Natural killer cell treated with Interleukin-12 subunit alpha and Interleukin-12 subunit beta and Interleukin-15 and Interleukin-18, amount 100 ng/mL, for 72 hours (primary cell): ENCODE measurements at regions not wholly inside any gene's neighbourhood (a gene's known extent, or its start where the extent isn't known, plus 50 kb on each side); places are given as distances from the start of the nearest gene placed in this dataset.

Source experiments
- ATAC-seq, 2 donors: fragments of 150-1000 bp; cut with Tn5 transposase in 1 of 2; sonication (Bioruptor Pico), chemical (Tn5 transposase) in 1 of 2; 2 replicates each; pipeline ENCODE4 v1.10.0; 2021
- DNase-seq: peaks from one replicate; pipeline ENCODE4 v3.0.0; 2022; ENCODE audit warnings: low spot score
- H3K27ac Mint-ChIP-seq, 2 donors: 1 replicate in 1 of 2; 2 replicates in 1 of 2; pipeline ENCODE4 v1.8.0; 2022; ENCODE audit warnings: mixed read lengths in 2 of 2, mild to moderate bottlenecking in 1 of 2, moderate library complexity in 1 of 2
- H3K27me3 Mint-ChIP-seq, 2 donors: 1 replicate in 1 of 2; 2 replicates in 1 of 2; pipeline ENCODE4 v1.8.0; 2022; ENCODE audit warnings: mixed read lengths in 2 of 2
- H3K36me3 Mint-ChIP-seq: one replicate; pipeline ENCODE4 v1.8.0; 2022; ENCODE audit warnings: mixed read lengths
- H3K4me1 Mint-ChIP-seq, 2 donors: 1 replicate in 1 of 2; 2 replicates in 1 of 2; pipeline ENCODE4 v1.8.0; 2022; ENCODE audit warnings: low read depth in 2 of 2, mixed read lengths in 2 of 2, mild to moderate bottlenecking in 1 of 2
- H3K4me3 Mint-ChIP-seq: one replicate; pipeline ENCODE4 v1.8.0; 2022; ENCODE audit warnings: mixed read lengths
- H3K9me3 Mint-ChIP-seq: 2 replicates; pipeline ENCODE4 v1.8.0; 2022; ENCODE audit warnings: mixed read lengths

DNA sequence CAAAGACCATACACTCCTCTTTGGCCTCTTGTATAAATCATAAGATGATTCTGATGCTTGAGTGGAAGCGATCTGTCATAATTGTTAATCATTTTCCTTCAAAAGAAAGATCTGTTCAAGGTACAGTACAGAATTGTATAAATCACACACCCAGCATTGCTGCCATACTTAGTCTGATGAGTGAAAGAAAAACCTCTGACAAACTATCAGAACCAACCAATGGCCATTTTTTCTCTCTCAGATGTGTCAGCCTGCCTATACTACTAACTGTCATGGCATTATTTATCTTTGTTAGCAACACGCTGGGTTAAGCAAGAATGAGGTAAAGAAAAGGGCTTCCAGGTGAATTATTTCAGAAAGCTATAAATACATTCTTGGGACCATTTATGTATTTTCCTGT lies 1112.7 kb upstream of the TENM4 start:
- Mint-ChIP-seq H3K9me3 (peaks cover 14% of the 10 kb centered on the region), H3K27ac (no peak overlapping the region), H3K4me3 (no peak overlapping the region), H3K36me3 (no peaks in the 10 kb centered on the region), H3K4me1 (no peaks in the 10 kb centered on the region), H3K27me3 (no peaks in the 10 kb centered on the region)
- DNase-seq (no peak), ATAC-seq (no peak)

- Mint-ChIP-seq H3K27ac (no peak overlapping the region), H3K4me1 (no peaks in the 10 kb centered on the region), H3K36me3 (peaks cover 7% of the 10 kb centered on the region), H3K4me3 (no peak overlapping the region), H3K27me3 (no peaks in the 10 kb centered on the region), H3K9me3 (peaks cover 26% of the 10 kb centered on the region)
- DNase-seq, result no peak
- ATAC-seq, result no peak
Measured at GRCh38 chr11:80542704-80543103, 1101.9 kb upstream of the TENM4 start.

DNA sequence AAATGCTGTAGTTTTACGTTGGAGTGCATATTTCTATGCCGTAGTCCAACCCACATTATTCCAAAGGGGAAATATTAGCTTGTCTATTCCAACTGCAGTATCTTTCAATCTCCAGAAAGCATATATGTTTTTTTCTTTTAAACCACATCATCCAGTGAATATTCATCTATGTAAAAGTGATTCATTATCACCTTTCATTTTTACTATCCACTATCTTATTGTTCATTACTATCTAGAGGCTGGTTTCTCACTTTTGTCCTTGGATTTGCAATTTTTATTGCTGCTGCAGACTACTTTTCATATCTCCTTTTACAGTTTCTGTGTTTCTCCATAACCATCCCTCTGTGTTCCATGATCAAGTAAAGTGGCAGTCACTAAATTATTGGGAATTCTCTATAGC lies 1097.2 kb upstream of the TENM4 start:
- no peak overlapping the region for H3K4me3 Mint-ChIP-seq
- no peak overlapping the region for H3K27ac Mint-ChIP-seq
- no peaks in the 10 kb centered on the region for H3K4me1 Mint-ChIP-seq
- no peaks in the 10 kb centered on the region for H3K27me3 Mint-ChIP-seq
- H3K9me3 Mint-ChIP-seq, result peaks cover 31% of the 10 kb centered on the region
- DNase-seq (no peak), ATAC-seq (no peak)
- H3K36me3 Mint-ChIP-seq, result no peaks in the 10 kb centered on the region

DNA sequence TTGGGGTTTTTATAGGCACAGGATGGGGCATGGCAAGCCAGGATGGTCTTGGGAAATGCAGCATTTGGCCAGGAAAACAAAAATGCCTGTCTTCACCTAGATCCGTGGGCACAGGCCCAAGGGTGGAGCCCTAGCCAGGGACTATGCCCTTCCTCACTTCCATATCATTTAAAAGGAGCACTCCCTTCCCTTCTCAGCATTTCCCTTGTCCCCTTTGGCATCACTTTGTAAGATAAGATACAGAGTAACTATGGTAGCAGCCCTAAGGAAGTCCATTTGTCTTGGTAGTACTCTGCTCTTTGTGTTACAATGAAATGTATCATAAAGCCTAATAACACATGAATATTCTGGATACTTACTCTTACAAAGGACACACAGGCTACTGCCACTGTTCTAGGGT lies 1092.6 kb upstream of the TENM4 start:
- H3K36me3 Mint-ChIP-seq, result no peaks in the 10 kb centered on the region
- peaks cover 20% of the 10 kb centered on the region for H3K9me3 Mint-ChIP-seq
- no peak overlapping the region for H3K4me3 Mint-ChIP-seq
- ATAC-seq, result no peak
- no peak for DNase-seq
- H3K27me3 Mint-ChIP-seq, result no peaks in the 10 kb centered on the region
- no peak overlapping the region for H3K27ac Mint-ChIP-seq
- H3K4me1 Mint-ChIP-seq, result no peaks in the 10 kb centered on the region

GRCh38 chr11:80532633-80533232 lies 1091.9 kb upstream of the TENM4 start:
- H3K27ac Mint-ChIP-seq, result no peak overlapping the region
- no peak for ATAC-seq
- peaks cover 21% of the 10 kb centered on the region for H3K9me3 Mint-ChIP-seq

DNA sequence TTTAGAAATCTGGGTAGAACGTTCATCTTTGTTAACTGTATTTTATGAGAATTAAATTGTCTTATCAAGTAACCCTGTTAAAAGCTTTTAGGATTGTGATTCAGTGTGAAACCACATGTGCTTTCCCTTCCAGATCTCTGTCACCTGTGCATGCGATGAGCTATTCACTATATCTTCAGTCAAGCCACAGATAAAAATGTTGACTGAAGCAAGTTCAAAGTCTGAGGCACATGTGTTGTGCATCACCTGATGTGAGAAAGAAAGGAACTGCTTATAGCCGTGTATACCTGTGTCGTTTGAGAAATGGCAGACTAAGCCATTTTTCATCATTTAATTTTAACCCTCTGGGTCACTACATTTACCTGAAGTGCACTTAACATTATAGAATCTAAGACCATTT lies 1088.9 kb upstream of the TENM4 start:
- H3K27me3 Mint-ChIP-seq, result no peaks in the 10 kb centered on the region
- no peak for ATAC-seq
- no peak for DNase-seq
- H3K4me3 Mint-ChIP-seq, result no peak overlapping the region
- H3K4me1 Mint-ChIP-seq, result no peaks in the 10 kb centered on the region
- H3K36me3 Mint-ChIP-seq, result peaks cover 4% of the 10 kb centered on the region
- peaks cover 23% of the 10 kb centered on the region for H3K9me3 Mint-ChIP-seq
- no peak overlapping the region for H3K27ac Mint-ChIP-seq

More at GRCh38 chr11:80532633-80533232, 1091.9 kb upstream of the TENM4 start:
- no peaks in the 10 kb centered on the region for H3K4me1 Mint-ChIP-seq
- DNase-seq, result no peak
- no peak overlapping the region for H3K4me3 Mint-ChIP-seq
- H3K36me3 Mint-ChIP-seq, result no peaks in the 10 kb centered on the region
- H3K27me3 Mint-ChIP-seq, result no peaks in the 10 kb centered on the region

- ATAC-seq, result no peak
- Mint-ChIP-seq H3K4me3 (no peak overlapping the region), H3K36me3 (peaks cover 4% of the 10 kb centered on the region), H3K4me1 (no peaks in the 10 kb centered on the region), H3K9me3 (peaks cover 18% of the 10 kb centered on the region), H3K27me3 (no peaks in the 10 kb centered on the region), H3K27ac (no peak overlapping the region)
- DNase-seq, result no peak
Measured at GRCh38 chr11:80525663-80526405, 1085.0 kb upstream of the TENM4 start.

GRCh38 chr11:80524349-80524748 lies 1083.5 kb upstream of the TENM4 start:
- Mint-ChIP-seq H3K27me3 (no peaks in the 10 kb centered on the region), H3K4me3 (no peak overlapping the region), H3K4me1 (no peaks in the 10 kb centered on the region), H3K27ac (no peak overlapping the region), H3K9me3 (peaks cover 18% of the 10 kb centered on the region), H3K36me3 (peaks cover 4% of the 10 kb centered on the region)
- ATAC-seq (no peak), DNase-seq (no peak)

- no peak overlapping the region for H3K27ac Mint-ChIP-seq
- peaks cover 4% of the 10 kb centered on the region for H3K36me3 Mint-ChIP-seq
- no peak for DNase-seq
- no peaks in the 10 kb centered on the region for H3K4me1 Mint-ChIP-seq
- H3K9me3 Mint-ChIP-seq, result peaks cover 13% of the 10 kb centered on the region
- no peaks in the 10 kb centered on the region for H3K27me3 Mint-ChIP-seq
- no peak overlapping the region for H3K4me3 Mint-ChIP-seq
- ATAC-seq, result no peak
Measured at GRCh38 chr11:80523057-80523456, 1082.2 kb upstream of the TENM4 start.

DNA sequence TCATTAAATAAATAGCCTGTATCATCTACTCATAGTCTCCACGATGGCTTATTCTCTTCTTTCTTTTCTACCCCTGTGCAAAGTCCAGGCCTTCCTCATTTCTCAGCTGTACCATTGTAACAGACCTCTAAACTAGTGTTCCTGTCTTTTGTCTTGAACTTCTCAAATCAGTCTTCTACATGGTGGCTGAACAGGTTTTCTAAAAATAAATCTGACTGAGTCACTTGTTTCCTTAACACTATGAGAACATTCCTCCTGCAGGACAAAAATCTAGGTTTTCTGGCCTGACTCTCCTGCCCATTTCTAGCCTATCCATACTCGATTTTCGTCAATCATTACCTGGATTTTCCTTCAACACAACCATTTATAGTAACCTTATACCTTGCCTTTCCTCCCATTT lies 1080.8 kb upstream of the TENM4 start:
- Mint-ChIP-seq H3K27ac (no peak overlapping the region), H3K4me3 (no peak overlapping the region), H3K27me3 (no peaks in the 10 kb centered on the region), H3K4me1 (no peaks in the 10 kb centered on the region), H3K36me3 (peaks cover 4% of the 10 kb centered on the region), H3K9me3 (peaks cover 18% of the 10 kb centered on the region)
- DNase-seq (no peak), ATAC-seq (no peak)

DNA sequence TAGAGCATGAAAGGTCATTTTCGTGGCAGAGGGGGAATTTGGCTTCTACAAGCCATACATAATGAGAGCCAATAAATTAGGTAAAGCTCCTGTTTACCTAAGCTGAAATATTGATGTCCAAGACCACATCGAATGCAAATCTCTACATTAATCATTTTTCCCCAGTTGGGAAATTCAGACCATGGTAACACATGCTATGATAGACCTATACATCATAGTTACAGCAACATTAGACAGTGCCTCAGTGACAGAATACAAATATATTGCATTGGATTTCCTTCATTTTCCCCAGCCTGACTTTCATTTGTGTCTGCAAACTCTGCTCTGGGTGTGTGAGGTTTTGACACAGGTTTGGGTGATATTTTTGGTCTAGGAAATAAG lies 1079.7 kb upstream of the TENM4 start:
- peaks cover 2% of the 10 kb centered on the region for H3K36me3 Mint-ChIP-seq
- H3K4me3 Mint-ChIP-seq, result no peak overlapping the region
- peaks cover 14% of the 10 kb centered on the region for H3K9me3 Mint-ChIP-seq
- H3K27me3 Mint-ChIP-seq, result no peaks in the 10 kb centered on the region
- H3K4me1 Mint-ChIP-seq, result no peaks in the 10 kb centered on the region
- no peak overlapping the region for H3K27ac Mint-ChIP-seq
- ATAC-seq (no peak), DNase-seq (no peak)

DNA sequence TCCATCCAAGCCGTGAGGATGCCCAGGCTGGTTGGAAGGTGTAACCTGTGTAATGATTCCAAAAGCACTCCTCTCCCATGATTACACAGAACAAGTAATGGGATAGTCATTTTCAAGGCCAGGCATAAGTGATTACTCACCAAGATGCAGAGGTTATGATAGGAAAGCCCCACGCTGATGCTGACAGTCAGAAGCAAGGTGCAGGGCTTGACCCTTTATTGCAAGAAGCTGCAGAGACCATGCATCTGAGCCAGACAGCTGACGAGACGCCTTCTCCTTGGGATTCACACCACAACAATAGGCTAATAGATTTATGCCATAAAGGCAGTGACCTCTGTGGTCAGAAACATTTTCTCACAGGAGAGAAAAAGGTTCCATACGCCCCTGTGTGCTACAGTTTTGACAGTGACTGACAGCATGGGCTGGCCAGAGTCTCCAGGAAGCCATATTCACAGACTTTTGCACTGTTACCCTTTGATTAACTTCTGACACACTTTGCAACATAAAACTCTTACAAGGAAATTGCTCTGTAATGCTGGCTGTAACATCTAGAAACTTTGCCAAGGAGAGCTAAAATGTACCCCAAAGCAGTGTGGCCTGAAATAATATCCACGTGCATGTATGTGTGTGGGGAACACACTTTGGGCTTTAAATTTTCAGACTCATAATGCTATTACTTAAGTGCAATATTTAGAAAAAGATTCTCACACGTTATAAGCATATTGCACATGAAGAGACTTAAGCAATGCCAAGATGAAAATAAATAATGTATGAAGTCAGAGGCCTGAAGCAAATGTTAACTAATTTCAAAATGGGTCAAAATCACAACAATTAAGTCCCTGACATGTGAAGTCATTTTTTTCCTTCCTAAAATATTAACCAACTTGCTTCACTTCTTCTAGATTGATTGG lies 1079.0 kb upstream of the TENM4 start:
- ATAC-seq (no peak), DNase-seq (no peak)
- no peak overlapping the region for H3K27ac Mint-ChIP-seq
- no peaks in the 10 kb centered on the region for H3K36me3 Mint-ChIP-seq
- no peaks in the 10 kb centered on the region for H3K4me1 Mint-ChIP-seq
- peaks cover 14% of the 10 kb centered on the region for H3K9me3 Mint-ChIP-seq
- H3K4me3 Mint-ChIP-seq, result no peak overlapping the region
- no peaks in the 10 kb centered on the region for H3K27me3 Mint-ChIP-seq

DNA sequence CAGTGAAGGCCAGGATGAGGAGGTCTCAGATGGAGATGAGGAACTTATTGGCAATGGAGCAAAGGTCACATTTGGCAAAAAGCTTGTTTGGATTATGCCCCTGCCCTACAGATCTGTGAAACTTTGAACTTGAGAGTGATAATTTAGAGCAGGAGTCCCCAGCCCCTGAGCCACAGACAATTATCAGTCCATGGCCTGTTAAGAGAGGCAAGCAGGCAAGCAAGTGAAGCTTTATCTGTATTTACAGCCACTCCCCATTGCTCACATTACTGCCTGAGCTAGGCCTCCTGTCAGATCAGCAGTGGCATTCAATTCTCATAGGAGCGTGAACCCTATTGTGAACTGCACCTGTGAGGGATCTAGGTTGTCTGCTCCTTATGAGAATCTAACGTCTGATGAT lies 1076.9 kb upstream of the TENM4 start:
- Mint-ChIP-seq H3K4me1 (no peaks in the 10 kb centered on the region), H3K27me3 (no peaks in the 10 kb centered on the region), H3K4me3 (no peak overlapping the region), H3K27ac (no peak overlapping the region), H3K9me3 (peaks cover 15% of the 10 kb centered on the region), H3K36me3 (no peaks in the 10 kb centered on the region)
- ATAC-seq, result no peak
- DNase-seq, result no peak

GRCh38 chr11:80515097-80515496 lies 1074.3 kb upstream of the TENM4 start:
- no peaks in the 10 kb centered on the region for H3K27me3 Mint-ChIP-seq
- no peaks in the 10 kb centered on the region for H3K4me1 Mint-ChIP-seq
- ATAC-seq (no peak), DNase-seq (no peak)
- peaks cover 22% of the 10 kb centered on the region for H3K9me3 Mint-ChIP-seq
- no peak overlapping the region for H3K27ac Mint-ChIP-seq
- no peak overlapping the region for H3K4me3 Mint-ChIP-seq
- H3K36me3 Mint-ChIP-seq, result no peaks in the 10 kb centered on the region
